Left renal pelvis (tissue), 4 donors: ENCODE measurements at regions not wholly inside any gene's neighbourhood (a gene's known extent, or its start where the extent isn't known, plus 50 kb on each side); places are given as distances from the start of the nearest gene placed in this dataset.

ENCODE experiments used
- DNase-seq, 4 donors: peaks; one replicate each; pipeline ENCODE4 v3.0.0-alpha.2; 2013; ENCODE audit warnings: low read depth in 4 of 4, low spot score in 3 of 4

DNA sequence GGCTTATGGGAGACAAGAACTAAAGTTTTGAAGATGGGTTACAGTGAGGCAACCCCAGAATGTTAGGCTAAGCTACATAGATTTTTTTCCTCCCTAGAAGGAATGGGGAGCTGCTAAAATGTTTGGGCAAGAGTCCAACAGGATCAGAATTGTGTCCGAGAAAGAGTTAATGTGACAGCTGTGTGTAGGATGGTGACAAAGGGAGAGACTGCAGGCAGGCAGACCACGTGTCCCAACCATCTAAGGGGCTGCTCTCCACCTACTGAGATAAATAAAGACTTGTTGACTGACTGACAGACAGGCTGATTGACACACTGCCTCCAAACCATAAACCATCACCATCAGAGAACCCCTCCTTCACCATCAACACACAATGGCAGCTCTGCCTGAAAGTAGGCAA is 133.7 kb upstream of the CTTNBP2NL start:
- no peak for DNase-seq

DNA sequence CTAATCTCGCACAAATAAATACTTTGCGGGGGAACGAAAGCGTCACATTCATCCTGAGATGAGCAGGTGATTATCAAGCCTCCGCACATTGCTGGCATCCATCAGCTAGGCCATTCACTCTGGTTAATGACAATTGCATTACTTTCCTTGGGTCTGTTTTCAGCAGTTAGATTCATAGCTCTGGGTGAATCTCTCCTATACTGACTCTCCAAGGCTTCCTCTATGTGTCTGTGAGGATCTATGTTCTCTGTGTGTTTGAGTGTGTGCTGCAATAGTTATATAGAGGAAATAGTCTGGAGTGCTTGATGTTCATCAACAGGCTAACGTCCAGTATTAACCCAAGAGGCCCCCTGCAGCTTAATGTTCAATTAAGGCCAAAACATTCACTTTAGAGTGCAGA is 133.0 kb upstream of the CTTNBP2NL start:
- no peak for DNase-seq

DNA sequence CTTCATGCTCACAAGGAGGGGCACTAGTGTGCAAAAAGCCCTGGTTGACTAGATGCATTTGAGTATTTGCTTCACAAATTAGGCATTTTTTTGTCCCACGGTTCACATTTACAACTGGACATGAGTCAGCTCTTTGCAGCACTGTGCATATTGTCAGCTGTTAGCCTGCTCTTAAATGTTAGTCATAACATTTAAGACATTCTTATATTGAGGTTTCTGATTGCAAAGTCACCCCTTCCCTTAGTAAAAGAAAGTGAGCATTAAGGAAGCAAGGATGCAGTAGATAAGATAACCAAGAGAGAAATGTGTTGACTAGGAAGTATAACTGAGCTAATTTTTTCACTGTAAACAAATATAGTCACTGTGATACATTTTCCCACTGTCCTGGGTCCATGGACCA is 132.6 kb upstream of the CTTNBP2NL start:
- DNase-seq: no peak

DNA sequence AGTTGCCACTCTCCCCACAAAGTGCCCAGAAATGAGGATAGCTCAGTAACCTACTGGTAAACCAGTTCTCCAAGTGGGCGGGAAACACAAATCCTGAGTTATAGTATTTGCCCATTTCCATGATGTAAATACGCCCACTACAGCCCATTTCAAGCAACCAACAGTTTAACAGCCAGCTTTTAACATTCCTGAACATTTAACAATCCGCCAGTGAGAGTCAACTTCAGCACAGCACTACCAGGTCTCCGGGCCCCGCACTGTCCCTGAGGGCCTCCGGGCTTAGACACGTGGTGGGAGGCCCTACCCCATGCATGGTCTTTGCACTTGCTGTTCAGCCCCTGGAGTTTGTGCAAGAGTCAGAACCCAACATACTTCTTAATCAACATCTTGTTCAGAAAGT is 132.0 kb upstream of the CTTNBP2NL start:
- DNase-seq: no peak

DNA sequence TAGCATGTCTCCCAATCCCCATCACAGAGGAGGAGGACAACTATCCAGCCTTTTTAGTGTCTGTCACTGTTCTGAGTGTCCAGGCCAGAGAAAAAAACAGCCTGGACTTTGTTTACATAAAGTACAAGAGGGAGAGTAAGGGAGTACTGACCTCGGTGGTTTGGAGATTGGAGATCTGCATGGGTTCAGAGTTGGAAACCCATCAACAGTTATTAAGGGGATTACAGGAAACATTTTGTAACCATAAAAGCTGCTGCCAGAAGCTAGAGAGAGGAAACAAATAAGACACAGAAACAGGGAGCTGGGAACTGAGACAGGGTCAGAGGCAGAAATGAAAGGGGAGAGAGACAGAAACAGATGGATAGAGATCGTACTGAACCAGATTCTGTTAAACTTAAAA is 131.5 kb upstream of the CTTNBP2NL start:
- peak in 1 of 4 donors; percentile 12 for DNase-seq

DNA sequence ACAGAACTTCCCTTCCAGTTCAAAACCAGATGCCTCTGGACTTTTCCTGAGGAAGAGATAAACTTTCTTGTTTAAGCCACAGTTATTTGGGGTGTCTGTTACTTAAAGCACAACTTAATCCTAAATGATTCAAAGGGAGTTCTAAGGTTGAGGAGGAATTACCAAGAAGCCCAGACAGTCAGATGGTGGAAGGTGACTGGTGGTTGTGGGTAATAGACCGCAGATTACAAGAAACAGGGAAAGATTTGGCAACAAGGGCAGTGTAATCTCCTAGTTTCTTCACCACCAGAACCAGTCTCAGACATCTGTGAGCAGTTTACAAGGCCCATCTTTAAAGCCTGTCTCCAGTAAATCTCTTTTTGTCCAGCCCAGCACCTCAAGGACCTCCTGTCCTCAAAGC is 130.1 kb upstream of the CTTNBP2NL start:
- no peak for DNase-seq

DNA sequence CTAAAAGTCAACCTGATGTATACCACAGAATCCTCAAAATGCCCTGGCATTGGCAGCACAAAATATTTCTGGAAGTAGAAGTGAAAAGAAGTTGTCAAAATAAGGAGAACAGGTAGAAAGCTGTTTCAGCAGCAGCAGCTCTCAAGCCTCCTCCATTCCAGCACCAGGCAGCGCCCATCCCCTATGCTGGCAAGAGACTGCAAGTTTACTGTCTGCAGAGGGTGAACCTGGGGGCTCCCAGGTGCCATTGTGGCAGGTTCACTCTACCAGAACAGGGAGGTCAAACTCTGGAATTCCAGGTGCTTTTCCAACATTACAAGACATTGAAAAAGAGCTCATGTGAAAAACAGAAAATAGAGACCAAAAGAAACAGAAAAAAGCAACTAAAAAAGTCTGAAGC is 128.8 kb upstream of the CTTNBP2NL start:
- DNase-seq: no peak

DNA sequence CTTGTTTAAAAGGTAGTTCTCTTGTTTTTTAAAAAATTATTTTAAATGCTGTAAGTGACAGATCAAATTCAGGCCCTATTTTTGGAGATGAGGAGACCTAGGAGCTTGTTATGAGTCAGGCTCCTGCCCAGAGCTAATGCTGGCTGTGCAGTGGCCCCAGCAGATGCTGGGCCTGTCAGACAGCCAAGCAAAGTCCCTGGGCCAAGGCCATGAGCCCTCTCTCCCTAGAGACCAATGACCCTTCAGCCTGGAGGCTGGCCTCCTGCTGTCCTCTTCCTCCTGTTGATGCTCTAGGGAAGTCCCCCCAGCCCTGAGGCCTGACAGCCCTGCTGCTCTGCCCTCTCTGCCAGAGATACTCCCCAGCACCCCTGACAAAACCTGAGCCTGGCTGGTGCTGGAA is 128.1 kb upstream of the CTTNBP2NL start:
- DNase-seq: no peak

DNA sequence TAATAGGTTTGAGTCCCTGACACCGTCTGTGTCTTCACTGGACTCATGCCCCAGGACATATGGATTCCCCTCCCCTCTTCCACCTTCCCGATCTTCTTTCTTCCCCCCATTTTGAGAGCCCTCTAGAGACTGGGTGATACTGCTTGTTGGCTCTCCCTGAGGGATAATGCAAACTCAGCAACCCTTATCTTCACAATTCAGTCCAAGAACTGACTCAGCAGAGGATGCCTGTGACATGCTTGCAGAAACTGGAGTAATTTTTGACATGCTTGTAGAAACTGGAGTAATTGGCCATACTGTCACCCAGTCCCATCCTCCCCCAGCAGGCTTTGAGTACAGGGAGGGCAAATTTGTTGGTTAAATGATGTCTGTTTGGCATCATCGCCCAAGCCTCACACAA is 127.6 kb upstream of the CTTNBP2NL start:
- no peak for DNase-seq

DNA sequence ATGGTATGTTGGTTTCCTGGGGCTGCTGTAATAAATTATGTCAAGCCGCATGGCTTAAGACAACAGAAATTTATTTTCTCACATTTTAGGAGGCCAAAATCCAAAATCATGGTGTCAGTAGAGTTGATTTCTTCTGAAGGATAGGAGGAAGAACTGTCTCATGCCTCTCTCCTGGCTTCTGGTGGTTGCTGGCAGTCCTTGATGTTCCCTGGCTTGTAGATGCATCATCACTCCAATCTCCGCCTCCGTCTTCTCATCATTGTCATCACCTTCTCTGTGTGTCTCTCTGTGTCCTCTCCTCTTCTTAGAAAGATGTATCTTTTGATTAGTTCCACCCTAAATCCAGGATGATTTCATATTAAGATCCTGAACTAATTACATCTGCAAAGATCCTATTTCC is 124.7 kb upstream of the CTTNBP2NL start:
- DNase-seq: no peak

DNA sequence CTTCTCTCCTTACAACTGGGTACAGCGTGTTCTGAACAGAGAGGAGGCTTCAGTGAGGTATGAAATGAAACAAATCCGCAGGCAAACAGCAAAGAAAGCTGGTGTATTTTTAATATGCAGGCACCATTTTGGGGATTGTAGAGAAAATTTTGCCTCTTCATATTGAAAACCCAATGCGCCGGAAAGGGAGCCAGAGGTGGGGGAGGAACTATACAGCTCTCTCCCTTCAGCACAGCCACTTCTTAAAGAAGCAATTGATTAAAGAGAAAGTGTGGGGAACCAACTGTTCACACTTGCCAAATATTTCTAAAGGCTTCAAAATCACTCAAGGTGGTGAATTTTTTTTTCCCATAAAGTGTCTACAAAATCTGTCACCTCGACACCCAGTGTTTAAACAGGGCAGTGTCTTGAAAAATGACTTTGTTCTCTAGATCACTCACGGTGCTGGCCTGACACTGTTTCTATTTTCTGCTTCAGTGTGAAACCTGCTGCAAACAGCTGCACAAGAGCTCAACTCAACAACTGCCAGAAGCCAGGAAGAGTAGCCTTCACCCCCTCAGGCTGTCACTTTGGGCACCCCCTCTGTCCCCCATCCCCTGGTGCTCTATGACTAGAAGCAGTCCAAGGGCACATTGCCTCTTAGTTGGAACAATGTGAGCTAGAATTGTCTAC is 123.8 kb upstream of the CTTNBP2NL start:
- DNase-seq: no peak

DNA sequence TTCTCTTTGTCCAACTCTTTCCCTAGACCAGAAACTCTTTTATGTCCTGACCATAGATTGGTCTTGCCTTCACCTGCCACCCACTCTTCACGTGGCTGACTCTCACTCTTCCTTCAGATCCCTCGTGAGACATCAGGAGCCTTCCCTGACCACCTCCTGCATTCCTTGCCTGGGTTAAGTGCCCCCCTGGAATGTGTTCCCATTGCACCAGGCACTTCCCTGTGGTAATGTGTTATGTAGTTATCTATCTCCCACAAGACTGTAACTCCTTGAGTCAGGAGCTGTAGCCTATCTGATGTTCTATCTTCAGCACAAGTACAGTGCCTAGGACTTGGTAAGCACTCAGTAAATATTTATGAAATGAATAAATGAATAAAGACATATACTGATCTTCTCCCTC is 111.2 kb upstream of the CTTNBP2NL start:
- DNase-seq: no peak

DNA sequence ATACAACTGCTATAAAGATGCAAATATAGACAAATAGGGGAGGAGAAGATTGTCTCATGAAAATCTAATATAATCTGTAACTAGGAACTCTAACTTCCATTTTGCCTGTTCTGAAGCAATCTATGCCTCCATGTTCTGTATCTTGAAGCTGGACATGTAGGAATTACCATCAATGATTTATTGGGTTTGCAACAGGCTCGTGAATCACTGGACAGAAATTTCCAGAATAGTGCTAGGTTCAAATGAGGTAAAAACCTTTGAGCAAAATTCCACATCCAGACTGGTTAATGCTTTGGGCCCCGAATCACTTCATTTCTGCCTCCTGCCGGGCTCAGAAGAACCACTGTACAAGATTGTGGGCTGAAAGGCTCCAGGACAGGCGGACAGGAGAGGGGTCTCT is 110.7 kb upstream of the CTTNBP2NL start:
- DNase-seq: no peak

DNA sequence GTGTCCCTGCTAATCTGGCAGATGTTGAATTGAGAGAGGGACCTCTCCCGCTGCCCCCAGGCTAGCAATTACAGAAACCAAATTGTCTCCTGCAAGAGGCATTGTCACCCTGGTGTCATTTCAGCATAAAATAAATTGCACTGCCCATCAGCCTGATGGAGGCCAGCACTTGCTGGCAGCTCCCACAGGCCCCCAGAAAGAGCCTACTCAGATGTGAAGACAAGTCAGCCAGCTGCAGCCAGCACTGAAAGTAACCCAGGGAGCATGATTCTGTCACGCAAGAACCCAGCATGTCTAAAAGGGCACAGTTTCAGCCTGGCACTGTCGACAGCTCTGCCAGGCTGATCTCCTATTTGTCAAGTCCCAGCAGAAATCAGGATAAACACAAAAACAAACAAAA is 110.3 kb upstream of the CTTNBP2NL start:
- DNase-seq: no peak

DNA sequence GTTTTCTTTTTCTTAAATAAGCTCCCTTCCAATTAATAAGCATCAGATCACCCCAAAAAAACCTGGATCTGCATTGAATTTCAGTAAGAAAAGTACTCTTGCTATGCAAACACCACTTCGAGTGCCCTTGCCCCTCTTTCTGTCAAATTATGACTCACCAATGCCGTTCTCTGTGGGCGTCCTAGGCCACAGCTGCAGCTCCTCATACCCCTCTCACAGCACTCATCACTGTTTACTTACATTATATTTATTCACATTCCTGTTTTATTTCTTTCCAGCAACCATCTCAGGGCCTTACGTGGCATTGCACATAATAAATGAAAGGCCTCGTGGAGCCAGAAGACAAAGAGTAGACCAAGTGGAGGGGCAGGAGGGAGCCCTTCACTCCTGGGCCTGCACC is 99.1 kb upstream of the CTTNBP2NL start:
- no peak for DNase-seq

DNA sequence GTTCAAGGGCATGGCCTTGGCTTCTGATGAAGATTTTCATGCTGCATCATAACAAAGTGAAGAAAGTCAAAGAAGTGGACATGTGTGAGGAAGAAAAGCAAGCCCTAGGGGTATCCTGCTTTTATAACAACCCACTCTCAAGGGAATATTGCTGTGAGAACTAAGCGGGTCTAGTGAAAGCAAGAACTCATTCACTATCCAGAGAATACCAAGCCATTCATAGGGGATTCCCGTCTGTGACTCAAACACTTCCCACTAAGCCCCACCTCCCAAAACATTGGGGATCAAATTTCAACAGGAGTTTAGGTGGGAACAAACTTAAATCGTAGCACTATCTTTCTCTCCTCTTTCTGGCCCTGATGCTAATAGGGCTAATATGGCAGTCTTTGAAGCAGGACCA is 98.5 kb upstream of the CTTNBP2NL start:
- DNase-seq: no peak

DNA sequence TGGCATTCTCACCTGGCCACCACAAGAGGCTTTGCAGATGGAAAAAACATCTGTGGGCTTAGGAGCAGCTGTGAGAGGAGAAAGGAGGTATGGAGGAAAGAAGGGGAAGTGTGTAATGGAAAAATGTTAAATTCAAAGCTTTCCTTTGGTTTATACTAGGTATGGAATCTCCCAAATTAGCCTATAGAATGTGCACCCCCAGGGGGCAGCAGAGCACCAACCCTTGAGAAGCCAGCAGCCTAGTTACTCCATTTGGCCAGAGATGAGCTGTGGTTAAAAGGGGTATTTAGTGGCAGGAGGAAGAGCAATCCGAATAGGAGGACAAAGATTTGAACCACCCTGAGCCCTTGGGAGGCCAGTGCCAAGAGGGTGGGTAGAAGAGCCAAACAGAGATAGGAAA is 97.5 kb upstream of the CTTNBP2NL start:
- DNase-seq: no peak

DNA sequence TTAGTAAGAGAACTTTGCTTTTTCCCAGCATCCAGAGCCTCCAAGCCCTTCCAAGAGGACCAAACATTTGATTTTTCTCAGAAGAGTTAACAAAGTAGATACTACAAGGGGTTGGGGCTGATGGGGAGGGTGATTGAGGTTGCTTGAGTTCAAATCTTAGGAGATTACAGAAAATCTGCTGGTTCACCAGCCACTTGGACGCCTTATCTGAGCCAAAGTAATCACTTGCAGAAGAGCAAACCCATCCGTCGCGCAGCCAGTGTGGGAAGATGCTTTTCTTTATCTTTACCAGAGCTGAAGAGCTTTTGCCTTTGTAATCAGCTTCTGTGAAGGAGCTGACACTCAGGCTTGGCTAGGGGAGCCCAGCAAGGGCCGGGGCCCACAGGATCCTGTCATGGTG is 91.9 kb upstream of the CTTNBP2NL start:
- DNase-seq: no peak

DNA sequence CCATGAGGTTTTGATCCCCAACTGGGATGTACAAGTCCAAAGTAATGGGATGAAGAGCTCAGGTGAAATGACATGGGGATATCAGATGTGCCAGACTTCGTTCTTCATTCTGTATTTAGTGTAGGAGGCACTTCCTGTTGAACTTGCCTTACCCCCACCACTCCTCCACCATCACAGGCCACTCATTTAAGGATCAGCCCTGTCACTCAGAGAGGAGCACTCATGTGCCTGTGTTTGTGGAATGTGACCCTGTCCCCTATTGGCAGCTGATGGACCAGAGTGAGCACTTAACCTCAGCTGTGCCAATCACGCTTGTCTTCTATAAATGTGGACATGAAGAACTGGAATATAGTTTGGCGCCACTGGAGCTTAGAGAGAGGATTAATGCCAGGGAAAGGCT is 91.4 kb upstream of the CTTNBP2NL start:
- no peak for DNase-seq

DNA sequence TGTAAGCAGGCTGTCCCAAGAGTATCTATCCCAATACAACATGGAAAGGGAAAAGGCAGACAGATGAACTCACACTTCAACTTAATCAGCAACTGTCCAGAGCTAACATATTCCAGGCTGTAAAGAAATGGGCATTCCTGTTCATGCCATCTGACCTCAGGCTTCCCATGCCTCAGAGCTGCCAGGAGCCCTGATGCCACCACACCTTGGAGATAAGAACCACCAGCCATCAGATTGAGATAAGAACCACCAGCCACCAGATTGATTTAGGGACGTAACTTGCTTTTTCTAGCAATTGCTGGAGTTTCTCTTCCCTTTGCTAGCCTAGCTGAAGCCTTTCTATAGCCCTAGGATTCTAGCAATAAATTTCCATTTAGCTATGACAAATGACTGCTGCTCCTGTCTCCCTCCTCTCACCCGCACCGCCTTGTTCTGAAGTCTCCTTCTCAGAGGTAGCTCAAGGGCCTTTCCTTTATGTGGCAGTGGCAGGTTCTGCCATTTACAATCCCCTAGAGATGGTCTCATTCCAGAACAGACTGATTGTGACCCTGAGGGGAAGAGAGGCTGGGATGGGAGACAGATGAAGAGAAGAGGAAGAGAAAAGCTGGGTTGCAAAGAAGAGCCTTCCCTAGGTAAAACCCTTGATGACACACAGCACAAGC is 88.0 kb upstream of the CTTNBP2NL start:
- DNase-seq: no peak

DNA sequence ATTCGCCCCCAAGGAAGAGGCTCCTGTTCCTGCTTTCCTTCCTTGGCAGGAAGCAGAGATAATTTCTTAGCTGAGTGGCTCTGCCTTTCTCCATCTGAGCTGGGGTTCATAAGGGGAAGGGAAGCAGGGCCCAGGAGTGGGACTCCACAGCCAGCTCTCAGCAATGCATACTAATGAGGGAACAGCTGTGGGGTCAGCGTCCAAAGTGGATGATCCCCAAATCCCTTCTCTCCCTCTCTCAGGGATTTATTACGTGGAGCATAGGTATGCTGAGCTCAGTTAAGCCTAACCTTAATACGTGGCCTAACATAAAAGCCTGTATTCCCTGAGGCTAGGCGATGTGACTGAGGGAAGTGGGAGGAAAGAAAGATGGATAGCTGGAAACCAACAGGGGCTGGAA is 87.3 kb upstream of the CTTNBP2NL start:
- DNase-seq: no peak

DNA sequence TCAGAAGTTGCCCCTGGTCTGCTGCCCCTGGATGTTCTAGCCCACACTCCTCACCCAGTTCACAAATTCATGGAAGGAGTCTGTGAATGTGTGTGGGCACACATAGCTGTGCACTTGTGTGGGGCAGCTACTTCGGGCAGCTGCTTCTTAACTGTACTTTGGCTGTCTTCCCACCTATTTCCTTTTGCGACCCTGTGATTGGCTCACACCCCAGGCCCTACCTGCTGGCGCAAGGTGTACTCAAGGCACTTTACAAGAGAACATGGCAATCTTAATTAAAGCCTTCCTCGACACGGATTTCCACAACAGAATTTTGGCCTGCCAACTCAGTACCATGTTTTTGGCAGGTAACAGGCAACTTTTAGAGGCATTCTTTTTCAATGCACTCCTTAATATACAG is 86.5 kb upstream of the CTTNBP2NL start:
- no peak for DNase-seq

DNA sequence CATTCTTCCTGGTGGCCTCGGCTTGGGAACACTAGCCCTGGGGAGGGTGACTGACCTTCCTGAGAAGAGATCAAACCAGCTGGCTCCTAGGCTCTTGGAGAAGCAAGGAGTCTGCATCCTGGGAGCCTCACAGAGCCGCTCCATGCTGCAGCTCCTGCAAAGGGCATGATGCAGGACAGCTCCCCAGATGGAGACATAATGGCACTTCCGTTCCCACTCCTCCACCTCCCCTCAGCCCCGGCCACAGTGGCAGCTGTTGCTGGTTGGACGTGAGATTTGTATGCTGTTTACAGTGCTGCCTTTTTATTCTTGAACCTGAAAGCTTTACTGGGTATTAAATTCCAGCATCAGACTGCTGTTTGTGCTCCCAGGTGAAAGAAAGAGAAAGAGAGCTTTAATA is 83.7 kb upstream of the CTTNBP2NL start:
- no peak for DNase-seq
